ENCODE measurements at regions not wholly inside any gene's neighbourhood (a gene's known extent, or its start where the extent isn't known, plus 50 kb on each side); places are given as distances from the start of the nearest gene placed in this dataset.

DNA sequence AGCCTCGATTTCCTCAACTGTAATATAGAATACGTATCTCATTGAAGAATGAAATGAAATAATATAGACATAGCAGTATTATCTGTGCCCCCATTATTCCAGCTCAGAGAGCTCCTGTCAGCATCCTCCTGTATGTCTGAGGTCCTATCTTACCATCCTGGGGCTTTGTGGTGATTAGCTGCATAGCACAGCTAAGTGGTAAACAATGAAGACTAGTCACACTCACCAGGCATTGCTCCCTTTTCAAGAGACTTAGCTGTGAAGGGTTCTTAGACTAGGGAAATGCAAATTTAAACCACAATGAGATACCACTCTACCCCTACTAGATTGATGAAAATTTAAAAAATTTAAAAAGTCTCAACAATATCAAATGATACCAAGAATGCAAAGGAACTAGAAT is 172.9 kb downstream of the SLC39A8 start:
- Histone ChIP-seq H3K9me3 (no peaks in the 10 kb centered on the region), H3K4me1 (peaks cover 0 to 2% (median 0%) of the 10 kb centered on the region in 4 donors), H3K27ac (no peak overlapping the region), H3K4me3 (no peak overlapping the region), H3K27me3 (no peaks in the 10 kb centered on the region), H3K36me3 (no peaks in the 10 kb centered on the region)
- DNase-seq (no peak), ATAC-seq (no peak)
- 65% methylated on average over 2 of the region's 2 CpGs for WGBS (ENCODE audit: insufficient coverage, low coverage, low lambda C conversion rate, missing lambda C conversion rate)
- TF ChIP-seq, protein P1, sequence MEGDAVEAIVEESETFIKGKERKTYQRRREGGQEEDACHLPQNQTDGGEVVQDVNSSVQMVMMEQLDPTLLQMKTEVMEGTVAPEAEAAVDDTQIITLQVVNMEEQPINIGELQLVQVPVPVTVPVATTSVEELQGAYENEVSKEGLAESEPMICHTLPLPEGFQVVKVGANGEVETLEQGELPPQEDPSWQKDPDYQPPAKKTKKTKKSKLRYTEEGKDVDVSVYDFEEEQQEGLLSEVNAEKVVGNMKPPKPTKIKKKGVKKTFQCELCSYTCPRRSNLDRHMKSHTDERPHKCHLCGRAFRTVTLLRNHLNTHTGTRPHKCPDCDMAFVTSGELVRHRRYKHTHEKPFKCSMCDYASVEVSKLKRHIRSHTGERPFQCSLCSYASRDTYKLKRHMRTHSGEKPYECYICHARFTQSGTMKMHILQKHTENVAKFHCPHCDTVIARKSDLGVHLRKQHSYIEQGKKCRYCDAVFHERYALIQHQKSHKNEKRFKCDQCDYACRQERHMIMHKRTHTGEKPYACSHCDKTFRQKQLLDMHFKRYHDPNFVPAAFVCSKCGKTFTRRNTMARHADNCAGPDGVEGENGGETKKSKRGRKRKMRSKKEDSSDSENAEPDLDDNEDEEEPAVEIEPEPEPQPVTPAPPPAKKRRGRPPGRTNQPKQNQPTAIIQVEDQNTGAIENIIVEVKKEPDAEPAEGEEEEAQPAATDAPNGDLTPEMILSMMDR (IDR thresholded peaks at IDR 0.05), result no peak
- no peak for TF ChIP-seq POLR2A (IDR thresholded peaks at IDR 0.05)
- intact Hi-C loops (cut with DNase I), result no loop called here

DNA sequence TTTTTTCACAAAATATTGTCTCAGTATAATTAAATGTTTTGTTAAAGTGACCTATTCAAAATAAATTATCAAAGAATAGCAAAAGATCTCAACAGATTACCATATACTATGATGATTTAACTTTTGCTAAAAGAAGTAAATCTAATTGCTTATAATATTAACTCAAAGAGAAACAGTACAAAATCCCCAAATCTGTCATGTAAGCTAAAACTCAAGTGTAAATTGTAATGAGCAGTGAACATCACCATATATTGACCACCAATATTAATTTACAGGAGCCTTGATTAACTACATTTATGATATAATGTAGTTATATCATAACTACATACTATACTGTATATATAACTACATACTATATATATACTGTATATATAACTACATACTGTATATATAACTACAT is 174.4 kb downstream of the SLC39A8 start:
- intact Hi-C loops (cut with DNase I), result no loop called here
- ATAC-seq, result no peak

DNA sequence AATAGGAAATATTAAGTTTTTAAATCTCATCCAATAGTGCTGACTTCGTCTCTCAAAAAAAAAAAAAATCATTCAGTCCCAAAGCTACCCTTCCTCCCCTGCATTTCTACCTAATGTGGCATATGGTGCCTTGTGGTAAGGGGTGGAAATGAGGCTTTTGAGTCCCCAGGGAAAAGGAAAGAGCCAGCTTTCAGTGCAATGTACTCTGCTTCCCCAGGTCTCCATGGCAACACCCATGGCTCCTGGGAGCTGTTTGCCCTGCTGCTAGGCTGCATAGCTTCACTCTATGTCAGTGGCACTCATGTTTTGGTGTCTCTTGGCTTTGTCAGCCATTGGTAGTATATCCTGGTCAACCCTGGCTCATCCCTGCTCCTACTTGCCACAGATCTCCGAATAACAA is 175.9 kb downstream of the SLC39A8 start:
- DNase-seq, result no peak
- Histone ChIP-seq H3K4me1 (peaks cover 0 to 2% (median 0%) of the 10 kb centered on the region in 4 donors), H3K27ac (no peak overlapping the region), H3K4me3 (no peak overlapping the region), H3K36me3 (no peaks in the 10 kb centered on the region), H3K9me3 (no peaks in the 10 kb centered on the region), H3K27me3 (no peaks in the 10 kb centered on the region)
- TF ChIP-seq POLR2A (IDR thresholded peaks at IDR 0.05), result no peak
- TF ChIP-seq, protein P1 (IDR thresholded peaks at IDR 0.05), result no peak
- WGBS (ENCODE audit: insufficient coverage, low coverage, low lambda C conversion rate, missing lambda C conversion rate), result 55% methylated on average over 1 of the region's 2 CpGs
- ATAC-seq, result no peak
- intact Hi-C loops (cut with DNase I), result no loop called here

More for the DNA sequence above, 174.4 kb downstream of the SLC39A8 start:
- no peaks in the 10 kb centered on the region for H3K9me3 ChIP-seq
- DNase-seq, result no peak
- peaks cover 0 to 2% (median 0%) of the 10 kb centered on the region in 4 donors for H3K4me1 ChIP-seq
- H3K27ac ChIP-seq, result no peak overlapping the region
- TF ChIP-seq, protein P1 (IDR thresholded peaks at IDR 0.05), result no peak
- no peak for TF ChIP-seq POLR2A (IDR thresholded peaks at IDR 0.05)
- no peak overlapping the region for H3K4me3 ChIP-seq
- no peaks in the 10 kb centered on the region for H3K27me3 ChIP-seq
- H3K36me3 ChIP-seq, result no peaks in the 10 kb centered on the region

DNA sequence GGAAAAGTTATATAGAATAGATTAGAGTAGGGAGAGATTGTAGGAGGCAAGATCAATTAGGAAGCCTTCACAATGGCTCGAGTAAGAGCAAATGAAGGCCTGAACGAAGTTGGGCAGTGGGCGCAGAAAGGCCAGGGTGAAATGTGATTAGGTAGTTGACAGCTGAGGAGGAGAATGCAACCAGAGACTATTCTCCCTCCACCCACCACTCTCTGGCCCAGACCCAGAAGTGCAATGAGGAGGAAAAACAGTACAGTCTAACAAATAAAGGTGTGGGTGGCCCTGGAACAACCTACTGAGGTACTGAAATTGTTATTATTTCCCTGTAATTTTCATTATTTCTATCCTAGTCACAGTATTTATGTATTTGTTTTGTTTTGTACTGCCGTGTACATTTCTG is 176.7 kb downstream of the SLC39A8 start:
- WGBS (ENCODE audit: insufficient coverage, low coverage, low lambda C conversion rate, missing lambda C conversion rate), result 76% methylated on average over 4 of the region's 4 CpGs
- intact Hi-C loops (cut with DNase I), result no loop called here
- Histone ChIP-seq H3K27me3 (no peaks in the 10 kb centered on the region), H3K4me3 (no peak overlapping the region), H3K36me3 (no peaks in the 10 kb centered on the region), H3K27ac (no peak overlapping the region), H3K9me3 (no peaks in the 10 kb centered on the region), H3K4me1 (peaks cover 0 to 2% (median 0%) of the 10 kb centered on the region in 4 donors)
- DNase-seq (no peak), ATAC-seq (no peak)
- no peak for TF ChIP-seq POLR2A (IDR thresholded peaks at IDR 0.05)
- TF ChIP-seq, protein P1 (IDR thresholded peaks at IDR 0.05), result no peak

DNA sequence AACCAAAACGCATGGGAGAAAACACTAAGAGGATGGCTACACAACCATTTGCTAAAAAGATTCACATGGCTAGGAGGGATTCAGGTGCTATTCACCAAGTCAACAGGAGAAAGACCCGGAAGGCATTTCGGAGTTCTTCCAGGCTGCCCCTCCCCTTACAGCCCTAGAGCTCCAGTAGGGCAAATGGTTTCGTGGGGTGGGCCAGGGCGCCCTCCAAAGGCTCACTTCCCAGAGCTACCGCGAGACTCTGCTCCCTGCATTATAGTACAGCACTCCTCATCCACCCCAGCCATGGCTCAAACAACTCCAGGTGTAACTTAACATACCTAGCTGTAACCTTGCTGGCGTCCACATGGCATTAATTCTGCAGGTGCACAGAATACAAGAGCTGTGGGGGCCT is 179.7 kb downstream of the SLC39A8 start:
- DNase-seq (no peak), ATAC-seq (no peak)
- Histone ChIP-seq H3K36me3 (no peaks in the 10 kb centered on the region), H3K4me1 (peaks cover 0 to 2% (median 0%) of the 10 kb centered on the region in 4 donors), H3K27me3 (no peaks in the 10 kb centered on the region), H3K27ac (no peak overlapping the region), H3K9me3 (no peaks in the 10 kb centered on the region), H3K4me3 (no peak overlapping the region)
- intact Hi-C loops (cut with DNase I), result no loop called here
- WGBS (ENCODE audit: insufficient coverage, low coverage, low lambda C conversion rate, missing lambda C conversion rate), result 76% methylated on average over 6 of the region's 8 CpGs
- TF ChIP-seq, protein P1 (IDR thresholded peaks at IDR 0.05), result no peak
- TF ChIP-seq POLR2A (IDR thresholded peaks at IDR 0.05), result no peak
